Activated CD8-positive, alpha-beta memory T cell treated with anti-CD3 and anti-CD28 coated beads for 4 hours (primary cell): ENCODE measurements at regions not wholly inside any gene's neighbourhood (a gene's known extent, or its start where the extent isn't known, plus 50 kb on each side); places are given as distances from the start of the nearest gene placed in this dataset.

Experiments used
- DNase-seq, 2 donors: peaks; one replicate each; pipeline ENCODE4 v3.0.0-alpha.2; 2020; ENCODE audit warnings: low read depth in 2 of 2

DNA sequence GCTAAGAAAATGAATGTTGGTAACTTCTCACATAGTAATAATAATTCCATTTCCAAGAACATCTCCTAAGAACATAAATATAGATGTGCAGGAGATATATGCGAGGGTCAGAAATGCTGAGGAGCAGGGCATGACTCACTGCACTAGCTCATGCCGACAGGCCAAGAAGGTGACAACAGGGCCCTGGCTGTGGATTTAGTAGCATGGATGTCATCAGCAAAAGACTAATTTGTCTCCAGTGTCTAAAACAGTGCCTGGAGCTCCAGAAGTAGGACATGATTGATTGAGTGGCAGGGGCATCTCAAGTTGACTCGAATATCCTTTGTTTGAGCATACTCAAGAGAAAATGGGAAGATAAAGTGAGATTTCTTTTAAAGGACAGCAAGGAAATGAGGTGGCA is 207.0 kb upstream of the FOXA2 start:
- DNase-seq, result no peak

DNA sequence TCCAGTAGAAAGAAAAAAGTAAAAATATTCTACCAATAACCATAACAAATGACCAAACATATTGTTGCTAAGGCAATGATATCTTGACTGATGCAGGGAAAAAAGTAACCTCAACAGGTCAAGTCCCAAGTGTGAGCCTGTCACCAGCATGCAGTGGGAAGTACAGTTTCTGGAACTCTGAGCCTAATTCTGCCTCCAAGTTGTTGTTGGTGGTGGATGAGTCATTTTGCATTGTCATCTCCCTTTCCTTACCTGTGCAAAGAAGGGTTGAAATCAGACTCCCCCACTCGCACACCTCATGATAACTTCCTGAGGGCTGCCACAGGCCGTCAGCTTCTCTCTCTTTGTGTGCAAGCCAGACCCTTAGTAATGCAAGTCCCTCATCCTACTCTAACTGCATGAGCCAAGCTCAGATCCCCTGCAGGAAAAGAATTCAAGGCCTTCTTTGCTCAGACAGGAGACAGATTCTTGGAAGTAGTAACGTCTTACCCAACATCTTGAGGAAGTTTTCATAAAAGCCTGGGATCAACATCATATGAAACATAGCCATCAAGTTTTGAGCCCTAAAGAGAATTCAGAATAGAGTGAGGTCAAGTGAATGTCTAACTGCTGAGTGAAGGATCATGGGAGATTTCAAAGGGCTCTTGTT is 207.6 kb upstream of the FOXA2 start:
- no peak for DNase-seq

DNA sequence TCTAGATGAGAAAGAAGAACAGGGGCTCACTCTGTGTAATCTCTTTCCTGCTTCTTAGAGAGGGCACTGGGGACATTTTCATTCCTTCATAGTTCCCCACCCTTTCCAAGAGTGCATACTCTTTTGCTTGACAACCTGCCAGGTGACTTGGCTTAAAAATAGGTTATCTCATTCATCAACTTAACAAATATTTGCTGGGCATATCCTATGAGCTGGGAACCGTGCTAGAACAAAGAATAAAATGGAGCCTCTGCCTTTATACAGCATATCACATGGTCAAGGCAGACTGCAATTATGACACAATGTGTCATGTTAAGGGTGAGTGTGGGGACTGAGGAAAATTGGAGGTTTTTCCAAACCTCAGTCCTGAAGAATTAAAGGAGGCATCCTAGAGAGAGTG is 209.8 kb upstream of the FOXA2 start:
- DNase-seq, result no peak

DNA sequence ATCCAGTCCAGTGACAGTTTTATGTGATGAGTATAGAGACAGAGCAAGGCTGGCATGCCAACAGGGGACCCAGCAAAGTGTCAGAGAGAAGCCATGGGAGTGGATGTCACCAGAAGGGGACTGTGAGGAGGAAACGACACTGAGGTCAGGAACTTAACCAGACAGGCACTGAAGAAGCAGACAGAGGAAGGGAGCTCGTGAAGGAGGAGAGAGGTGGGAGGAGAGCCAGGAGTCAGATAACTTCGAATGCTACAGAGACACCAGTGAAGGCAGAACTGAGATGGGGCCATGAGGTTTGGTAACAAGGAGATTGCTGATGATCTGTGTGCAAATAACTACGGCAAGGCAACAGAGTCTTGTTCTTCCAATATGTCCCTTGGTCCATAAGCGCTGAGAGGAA is 211.1 kb upstream of the FOXA2 start:
- DNase-seq, result no peak

DNA sequence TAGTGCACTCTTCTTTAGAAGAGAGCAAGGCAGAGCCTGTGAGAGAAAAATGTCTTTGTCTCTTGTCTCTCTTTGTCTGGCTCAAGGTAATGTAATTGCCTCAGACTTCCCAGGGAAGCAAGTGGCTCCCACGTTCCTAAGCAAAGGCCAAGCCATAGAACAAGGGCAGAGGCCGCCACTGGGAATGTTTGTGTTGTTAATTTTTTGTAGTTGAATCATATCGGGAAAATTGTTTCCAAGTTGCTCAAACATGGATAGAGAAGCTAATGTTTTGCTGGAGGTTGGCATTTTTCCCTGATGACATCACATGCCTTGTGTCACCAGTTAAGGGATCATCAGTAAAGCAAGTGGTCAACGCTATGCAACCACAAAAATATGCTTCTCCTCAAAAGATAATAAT is 211.5 kb upstream of the FOXA2 start:
- DNase-seq, result no peak

DNA sequence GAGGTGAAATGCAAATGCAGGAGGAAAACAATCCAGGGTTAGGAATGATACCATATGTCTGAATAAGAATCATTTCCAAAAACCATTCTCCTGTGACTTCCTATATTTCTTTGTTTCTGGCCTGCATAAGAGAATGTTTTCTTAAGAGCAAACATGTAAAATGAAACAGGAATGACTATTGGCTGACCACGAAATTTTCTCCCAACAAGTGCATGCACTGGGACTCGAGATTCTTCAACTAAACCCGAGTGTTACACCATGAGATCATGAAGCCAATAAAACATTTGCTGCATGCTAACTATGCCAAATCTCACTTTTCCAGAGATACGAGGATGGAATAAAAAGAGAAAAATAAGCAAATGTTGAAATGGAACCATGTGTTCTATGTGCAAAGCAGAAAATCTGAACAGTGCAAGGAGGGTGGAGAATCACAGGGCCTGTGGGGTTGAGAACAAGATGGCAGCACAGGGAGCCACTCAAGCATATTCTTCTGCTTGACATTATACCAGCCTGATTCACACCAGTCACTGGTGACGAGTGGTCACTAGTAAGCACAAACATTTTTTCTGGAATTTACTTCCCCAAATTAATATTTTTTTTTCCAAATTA is 212.2 kb upstream of the FOXA2 start:
- no peak for DNase-seq

DNA sequence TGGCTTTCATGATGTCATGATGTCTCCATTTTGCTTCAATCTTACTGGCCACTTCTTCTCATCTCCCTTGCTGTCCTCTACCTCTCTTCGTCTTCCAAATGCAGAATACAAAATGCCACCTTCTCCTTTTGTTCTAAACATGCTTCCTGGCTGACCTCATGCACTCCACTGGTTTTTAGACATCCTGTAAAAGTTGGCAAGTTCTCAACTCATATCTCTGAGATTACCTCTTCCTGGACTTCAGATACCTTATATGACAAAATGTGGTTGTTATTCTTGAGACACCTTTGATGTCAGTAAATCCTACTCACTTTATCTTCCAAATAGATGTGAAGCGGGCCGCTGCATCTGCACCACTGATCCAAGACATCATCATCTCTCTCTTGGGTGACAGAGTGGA is 212.7 kb upstream of the FOXA2 start:
- no peak for DNase-seq

DNA sequence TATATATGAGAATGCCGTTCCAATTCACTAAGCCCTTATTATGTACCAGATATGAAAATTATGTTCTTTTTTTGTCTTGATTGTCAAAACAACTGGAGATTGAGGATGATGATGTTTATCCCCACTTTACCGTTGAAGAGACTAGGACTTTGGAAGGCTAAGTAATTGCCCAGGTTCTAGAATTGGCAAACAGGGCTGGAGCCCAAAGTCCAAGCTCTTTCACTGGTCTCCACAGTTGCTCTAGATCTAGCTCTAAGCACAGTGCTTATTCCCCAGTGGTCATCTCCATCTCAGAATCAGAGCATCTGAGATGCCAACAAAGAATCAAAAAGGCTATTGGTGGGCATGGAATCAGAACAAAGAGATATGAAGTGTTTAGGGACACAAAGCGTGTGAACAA is 215.3 kb upstream of the FOXA2 start:
- no peak for DNase-seq

DNA sequence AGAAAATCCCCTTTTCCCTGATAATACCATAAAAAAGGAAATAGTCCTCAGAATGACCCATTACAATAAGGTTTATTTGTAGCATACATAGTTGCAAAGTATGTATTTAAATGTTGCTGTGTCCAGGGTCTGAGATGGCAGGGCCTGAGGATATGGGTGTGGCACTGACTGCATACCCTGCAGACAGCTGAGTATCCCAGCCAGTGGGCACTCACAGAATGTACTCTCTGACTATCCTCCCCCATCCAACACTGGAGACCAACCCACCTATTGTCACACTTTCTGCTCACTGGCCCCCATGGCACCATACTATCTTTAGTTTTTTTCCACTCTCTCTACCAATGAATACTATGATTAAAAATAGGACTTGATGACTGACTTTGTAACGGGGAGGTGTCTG is 215.8 kb upstream of the FOXA2 start:
- DNase-seq, result no peak

DNA sequence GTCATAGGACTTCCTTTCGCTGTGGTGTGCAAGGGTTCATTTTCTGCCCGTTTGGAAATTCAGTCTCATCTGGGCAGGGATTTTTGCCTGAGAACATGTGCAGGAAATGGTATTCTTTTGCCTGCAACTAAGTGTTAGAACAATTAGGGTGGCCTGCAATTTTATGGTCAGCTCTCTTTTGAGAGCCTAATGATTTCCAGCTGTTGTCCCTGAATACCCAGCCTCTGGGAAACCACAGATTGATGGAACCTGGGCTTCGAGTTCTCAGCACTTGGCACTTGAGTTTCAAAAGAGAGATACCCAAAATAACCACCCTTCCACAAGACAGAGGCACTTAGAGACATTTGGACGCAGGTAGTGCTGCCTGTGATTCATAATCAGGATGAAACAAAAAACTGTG is 217.2 kb upstream of the FOXA2 start:
- no peak for DNase-seq

DNA sequence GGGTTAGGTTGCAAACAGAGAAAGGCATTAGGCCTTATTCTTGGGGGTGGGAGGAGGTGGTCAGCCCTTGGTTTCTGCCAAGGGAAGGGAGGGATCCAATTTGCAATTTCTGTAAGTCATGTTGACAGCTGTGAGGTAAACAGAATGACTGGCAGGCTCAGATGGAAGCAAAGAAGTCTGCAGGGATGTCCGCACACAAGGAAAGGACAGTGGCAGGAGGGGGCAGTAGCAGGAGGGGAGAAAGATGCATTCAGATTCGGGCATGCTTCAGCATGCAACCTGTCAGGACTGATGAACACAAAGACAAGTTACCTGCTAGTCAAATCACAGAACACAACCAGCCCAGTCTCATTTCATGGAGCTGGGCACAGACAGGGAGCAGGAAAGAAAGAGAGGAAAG is 217.9 kb upstream of the FOXA2 start:
- no peak for DNase-seq

DNA sequence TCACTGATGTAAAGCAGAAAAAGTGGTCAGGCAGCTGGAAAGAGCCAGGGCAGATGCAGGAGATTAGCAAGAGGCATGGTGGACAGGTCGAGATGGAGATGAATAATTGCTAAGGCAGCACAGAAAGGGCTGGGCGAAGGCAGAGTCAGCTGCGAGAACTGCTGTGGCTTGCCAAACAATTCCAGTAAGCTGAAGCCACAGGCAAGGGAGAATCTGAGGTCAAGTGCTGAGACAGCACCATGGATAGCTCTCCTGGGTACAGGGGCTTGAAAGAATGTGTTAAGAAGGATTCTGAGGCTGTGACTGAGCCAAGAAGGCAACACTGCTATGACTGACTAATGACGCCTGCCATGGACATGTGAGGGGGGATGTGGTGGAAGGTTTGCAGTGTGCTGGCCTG is 220.8 kb upstream of the FOXA2 start:
- DNase-seq, result no peak

DNA sequence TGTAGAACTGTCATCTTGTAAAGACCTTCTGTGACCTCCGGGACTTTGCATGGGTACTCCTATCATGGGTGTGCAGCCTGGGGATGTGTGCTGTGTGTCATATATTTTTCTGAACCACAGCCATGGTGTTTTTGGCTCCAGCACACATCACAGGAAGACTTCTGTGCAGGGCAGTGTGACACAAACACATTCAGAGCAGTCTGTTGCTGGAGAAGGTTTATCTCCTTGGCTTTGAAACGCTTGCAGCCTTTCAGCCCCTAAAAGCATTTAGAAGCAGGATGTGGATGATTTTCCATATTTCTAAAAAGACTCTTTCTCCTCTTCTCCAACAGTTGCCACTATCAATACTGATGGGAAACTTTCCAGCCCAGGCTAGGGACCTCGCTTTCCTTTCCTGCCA is 221.6 kb upstream of the FOXA2 start:
- DNase-seq, result no peak

DNA sequence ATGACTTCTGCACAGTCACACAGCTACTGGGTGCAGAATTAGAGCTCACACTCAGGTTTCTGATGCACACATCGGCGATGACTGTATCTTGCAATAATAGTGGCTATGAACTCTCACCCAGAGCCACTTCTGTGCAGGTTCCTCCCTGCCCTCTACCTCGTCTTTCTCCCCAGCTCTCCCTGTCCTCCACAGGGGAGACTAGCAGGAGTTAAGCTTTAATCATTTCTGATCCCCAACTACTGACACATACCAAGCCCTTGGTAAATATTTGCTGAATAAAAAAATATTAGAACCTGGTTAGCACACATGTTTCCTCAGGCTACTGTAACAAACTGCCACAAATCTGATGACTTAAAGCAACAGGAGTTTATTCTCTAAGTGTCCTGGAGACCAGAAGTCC is 222.7 kb upstream of the FOXA2 start:
- DNase-seq, result no peak

DNA sequence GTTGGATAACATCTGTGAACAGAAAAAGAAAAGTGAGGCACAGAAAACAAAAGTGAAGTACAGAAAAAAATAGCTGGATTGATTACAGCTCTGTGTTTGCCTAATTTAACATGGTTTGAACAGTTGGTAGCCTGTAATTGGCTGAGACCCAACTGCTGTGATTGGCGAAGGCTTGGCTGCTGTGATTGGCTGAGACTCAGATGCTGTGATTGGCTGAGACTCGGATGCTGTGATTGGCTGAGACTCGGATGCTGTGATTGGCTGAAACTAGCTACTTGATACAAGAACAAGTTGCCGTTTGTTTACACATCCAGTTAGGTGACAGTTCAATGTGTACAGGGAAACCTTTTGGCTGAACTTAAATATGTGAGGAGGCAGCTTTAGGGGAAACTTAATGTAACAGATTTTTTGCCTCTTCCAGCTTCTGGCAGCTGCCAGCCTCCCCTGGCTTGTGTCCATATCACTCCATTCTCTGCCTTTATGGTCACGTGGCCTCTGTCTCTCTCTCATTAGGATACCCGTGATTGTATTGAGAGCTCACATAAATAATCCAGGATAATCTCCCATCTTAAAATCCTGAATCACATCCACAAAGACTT is 223.4 kb upstream of the FOXA2 start:
- DNase-seq, result no peak

DNA sequence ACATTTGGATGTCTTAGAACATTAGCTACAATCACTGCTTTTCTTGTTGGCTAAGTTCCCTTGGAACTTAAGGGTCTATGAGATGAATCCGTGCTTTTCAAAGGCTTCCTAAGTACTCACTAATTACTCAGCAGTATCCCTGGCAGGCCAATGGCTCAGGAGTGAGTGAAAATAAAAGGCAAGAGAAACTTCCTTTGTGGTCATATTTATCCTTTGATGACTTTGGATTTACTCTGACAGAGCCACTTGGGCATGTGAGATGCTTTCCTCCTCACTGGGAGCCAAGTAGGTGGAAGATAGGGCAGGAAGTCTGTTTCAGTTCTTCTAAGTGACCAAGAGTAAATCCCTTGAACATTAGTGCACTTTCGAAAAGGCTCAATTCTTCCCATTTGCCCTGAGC is 224.3 kb upstream of the FOXA2 start:
- no peak for DNase-seq

DNA sequence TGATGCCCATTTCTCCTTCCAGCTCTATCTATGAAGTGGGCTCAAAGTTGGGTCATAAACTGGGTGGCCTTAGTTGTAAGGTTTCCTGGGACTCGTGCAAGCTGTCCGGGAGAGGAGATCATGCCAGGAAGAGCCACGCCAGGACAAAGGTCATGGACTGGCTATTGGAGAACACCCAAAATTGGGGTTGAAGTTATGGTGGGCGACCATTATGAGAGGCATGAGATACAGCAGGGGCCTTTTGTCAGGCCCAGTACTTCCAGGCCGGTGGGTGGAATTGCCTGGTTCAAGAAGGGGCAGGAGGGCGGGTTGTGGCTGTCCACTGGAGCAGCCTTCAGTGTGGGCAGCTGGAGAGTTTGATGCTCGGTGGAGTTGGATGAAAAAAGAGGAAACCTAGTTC is 225.1 kb upstream of the SSTR4 start:
- DNase-seq, result no peak

DNA sequence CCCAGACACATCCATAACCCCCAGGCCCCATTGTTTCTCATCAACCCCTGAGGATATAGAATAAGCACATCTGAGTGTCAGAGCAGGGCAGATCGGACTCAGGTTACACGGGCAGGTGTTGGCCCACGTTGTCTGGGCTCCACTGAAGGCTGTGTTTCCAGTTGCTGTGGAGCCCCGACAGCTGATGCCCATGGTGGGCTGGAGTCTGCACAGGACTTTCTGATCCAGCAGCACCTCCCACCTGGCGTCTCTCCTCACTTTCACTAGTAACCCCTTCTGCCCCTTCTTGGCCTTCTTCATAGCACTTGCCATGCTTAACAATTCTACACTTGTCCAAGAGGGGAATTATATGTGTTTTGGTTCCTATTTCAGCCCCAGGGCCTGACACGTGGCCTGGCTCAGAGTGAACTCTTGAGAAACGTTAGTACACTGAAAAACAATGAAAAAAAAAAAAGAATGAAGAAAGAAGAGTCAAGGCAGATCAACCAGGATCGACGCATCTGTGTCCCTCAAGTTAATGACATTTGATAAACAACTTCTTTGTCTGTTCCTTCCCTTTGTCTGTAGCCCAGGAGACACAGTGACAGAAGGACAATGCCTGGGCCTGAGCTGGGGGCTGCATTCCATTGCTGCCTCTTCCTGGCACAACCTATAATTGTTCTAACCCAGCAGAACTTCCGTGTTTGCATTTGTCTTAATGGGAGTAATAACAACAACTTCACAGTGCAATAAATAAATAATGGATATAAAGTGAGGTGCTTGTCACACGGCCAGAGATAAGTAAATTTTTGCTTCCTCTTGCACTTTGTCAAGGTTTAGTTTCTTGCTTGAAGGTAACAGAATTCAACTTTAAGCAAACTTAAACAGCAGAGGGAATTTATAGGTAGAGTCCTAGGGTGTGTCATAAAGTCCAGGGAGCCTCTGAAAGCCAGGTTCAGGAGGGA is 224.2 kb upstream of the SSTR4 start:
- DNase-seq, result no peak

DNA sequence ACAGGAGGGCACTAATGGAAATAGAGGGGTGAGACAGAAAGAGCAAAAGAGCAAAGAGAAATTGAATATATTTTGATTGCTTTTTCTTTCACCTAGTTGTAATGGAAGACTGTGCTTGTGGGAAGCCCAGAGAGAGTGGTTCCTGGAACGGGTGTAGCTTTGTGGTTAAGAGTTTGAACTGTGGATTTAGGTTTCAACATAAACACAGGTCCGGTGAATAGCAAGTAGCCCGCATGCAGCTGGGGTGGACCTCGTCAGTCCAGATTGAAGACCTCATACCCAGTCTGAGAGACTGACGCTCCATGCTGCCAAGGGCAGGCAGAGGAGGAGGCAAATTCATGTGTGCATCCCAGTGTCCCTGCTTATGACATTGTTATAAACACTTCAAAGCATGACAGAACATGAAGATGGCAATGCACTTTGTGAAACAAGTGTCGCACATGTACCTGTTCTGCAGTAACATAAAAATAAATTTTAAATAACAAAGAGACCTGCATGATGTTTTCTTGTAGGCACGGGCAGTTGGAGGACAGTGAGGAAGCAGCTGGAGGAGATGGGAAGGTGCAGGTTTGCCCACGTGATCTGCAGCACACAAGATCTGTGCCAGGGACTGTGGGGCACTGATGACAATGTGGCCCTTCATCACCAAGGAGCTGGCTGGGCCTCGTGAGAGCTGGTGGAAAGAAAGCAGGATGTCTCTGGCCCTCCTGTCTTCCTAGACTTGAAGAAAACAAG is 220.5 kb upstream of the SSTR4 start:
- DNase-seq, result no peak

DNA sequence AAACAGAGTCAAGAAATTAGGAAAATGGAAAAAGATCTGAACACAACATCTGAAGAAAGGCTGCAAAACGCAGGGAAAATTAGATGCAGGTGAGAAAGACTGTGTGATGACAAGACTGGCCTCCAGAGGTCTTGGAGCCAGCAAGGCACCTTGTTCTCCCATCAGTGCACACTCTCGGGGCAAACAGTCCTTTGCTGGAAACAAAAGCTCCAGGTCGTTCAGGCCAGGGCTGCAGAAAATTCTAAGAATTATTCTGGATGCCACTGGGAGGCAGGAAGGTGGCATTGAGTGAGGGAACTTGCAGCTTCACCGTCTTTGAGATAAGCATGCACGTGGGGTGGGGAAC is 219.9 kb upstream of the SSTR4 start:
- no peak for DNase-seq

DNA sequence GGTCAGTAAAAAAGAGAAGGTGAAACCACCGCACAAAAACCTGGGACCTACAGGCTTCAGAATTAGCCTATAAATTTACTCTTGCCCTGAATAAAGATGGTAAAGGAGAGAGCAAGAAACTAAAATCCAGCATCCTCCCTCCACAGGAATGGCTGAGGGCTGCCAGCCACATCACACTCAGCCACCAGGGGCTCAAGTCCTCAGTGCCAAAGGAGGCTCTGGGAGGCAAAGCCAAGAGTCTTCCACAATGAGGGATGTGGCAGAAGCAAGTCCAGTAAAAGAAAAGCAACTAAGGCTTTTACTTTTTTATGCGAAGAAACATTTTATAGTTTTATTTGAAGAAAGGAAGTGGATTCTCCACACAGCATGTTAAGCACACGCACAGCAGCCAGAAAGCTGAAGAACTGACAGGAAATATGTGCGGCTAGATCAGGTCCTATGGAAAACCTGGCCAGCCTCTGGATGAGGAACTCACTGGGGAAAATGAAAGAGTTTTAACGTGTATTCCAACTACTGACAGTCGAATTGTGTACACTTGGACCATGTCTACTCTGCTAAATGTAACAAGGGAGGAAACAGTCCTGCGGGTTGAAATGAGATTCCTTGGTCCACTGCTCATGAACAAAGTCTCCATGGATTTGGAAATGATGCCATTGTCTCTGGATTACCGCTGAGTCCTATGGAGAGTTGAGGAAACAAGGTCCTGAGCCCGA is 219.4 kb upstream of the SSTR4 start:
- no peak for DNase-seq
